H9 (cell line): ENCODE measurements at regions not wholly inside any gene's neighbourhood (a gene's known extent, or its start where the extent isn't known, plus 50 kb on each side); places are given as distances from the start of the nearest gene placed in this dataset.

Experiments used
- DNase-seq: peaks from one replicate; pipeline ENCODE4 v3.0.0-alpha.2; 2017
- H2AFZ ChIP-seq: one replicate; pipeline ENCODE4 v1.6.1; 2013; ENCODE audit warnings: mild to moderate bottlenecking, low read length, control low read depth, moderate library complexity
- H2AK5ac ChIP-seq: 2 replicates; pipeline ENCODE4 v1.6.1; 2013; ENCODE audit warnings: low read length, control low read depth, mixed read lengths; ENCODE audit not compliant: insufficient read length
- H2BK120ac ChIP-seq: one replicate; pipeline ENCODE4 v1.6.1; 2013; ENCODE audit warnings: low read depth, mild to moderate bottlenecking, low read length, control low read depth, inconsistent platforms; ENCODE audit not compliant: poor library complexity, severe bottlenecking
- H2BK12ac ChIP-seq: 2 replicates; pipeline ENCODE4 v1.6.1; 2013; ENCODE audit warnings: low read length, control low read depth, mixed read lengths, low read depth; ENCODE audit not compliant: insufficient read length
- H2BK15ac ChIP-seq: 2 replicates; pipeline ENCODE4 v1.6.1; 2013; ENCODE audit warnings: low read depth, low read length, control low read depth
- H2BK20ac ChIP-seq: one replicate; pipeline ENCODE4 v1.6.1; 2013; ENCODE audit warnings: low read depth, mild to moderate bottlenecking, low read length, control low read depth, inconsistent platforms; ENCODE audit not compliant: poor library complexity, severe bottlenecking
- H2BK5ac ChIP-seq: 2 replicates; pipeline ENCODE4 v1.6.1; 2013; ENCODE audit warnings: low read length, control low read depth, mixed read lengths; ENCODE audit not compliant: insufficient read length
- H3K14ac ChIP-seq: 2 replicates; pipeline ENCODE4 v1.6.1; 2013; ENCODE audit warnings: low read length, control low read depth; ENCODE audit not compliant: insufficient read depth
- H3K18ac ChIP-seq: 2 replicates; pipeline ENCODE4 v1.6.1; 2013; ENCODE audit warnings: low read depth, mild to moderate bottlenecking, mixed read lengths, low read length, control low read depth; ENCODE audit not compliant: insufficient read length
- H3K23ac ChIP-seq: 2 replicates; pipeline ENCODE4 v1.6.1; 2013; ENCODE audit warnings: low read length, control low read depth, mixed read lengths, low read depth; ENCODE audit not compliant: insufficient read length
- H3K23me2 ChIP-seq: 2 replicates; pipeline ENCODE4 v1.6.1; 2013; ENCODE audit warnings: low read depth, mild to moderate bottlenecking, mixed read lengths, low read length, control low read depth; ENCODE audit not compliant: insufficient read length, poor library complexity, severe bottlenecking
- H3K27ac ChIP-seq: 2 replicates; pipeline ENCODE4 v1.5.1; 2013; ENCODE audit warnings: low read length, control low read depth, mixed read lengths, low read depth; ENCODE audit not compliant: insufficient read length
- H3K27me3 ChIP-seq: 2 replicates; pipeline ENCODE4 v1.6.1; 2013; ENCODE audit warnings: low read length, control low read depth, inconsistent platforms; ENCODE audit not compliant: insufficient read depth
- H3K4ac ChIP-seq: 2 replicates; pipeline ENCODE4 v1.6.1; 2013; ENCODE audit warnings: low read depth, mild to moderate bottlenecking, control low read depth, inconsistent platforms, low read length, moderate library complexity
- H3K4me1 ChIP-seq: 2 replicates; pipeline ENCODE4 v1.6.1; 2013; ENCODE audit warnings: low read length, control low read depth, inconsistent platforms; ENCODE audit not compliant: insufficient read depth
- H3K4me2 ChIP-seq: 2 replicates; pipeline ENCODE4 v1.6.1; 2013; ENCODE audit warnings: low read length, control low read depth, mixed read lengths; ENCODE audit not compliant: insufficient read length, insufficient read depth
- H3K56ac ChIP-seq: 2 replicates; pipeline ENCODE4 v1.6.1; 2013; ENCODE audit warnings: low read depth, mild to moderate bottlenecking, mixed read lengths, low read length, control low read depth; ENCODE audit not compliant: insufficient read length
- H3K79me1 ChIP-seq: 2 replicates; pipeline ENCODE4 v1.6.1; 2013; ENCODE audit warnings: low read depth, mild to moderate bottlenecking, moderate library complexity, low read length, control low read depth, inconsistent platforms; ENCODE audit not compliant: insufficient read depth, poor library complexity, severe bottlenecking
- H3K79me2 ChIP-seq: 2 replicates; pipeline ENCODE4 v1.6.1; 2013; ENCODE audit warnings: low read length, control low read depth, inconsistent platforms; ENCODE audit not compliant: insufficient read depth
- H3K9ac ChIP-seq: 2 replicates; pipeline ENCODE4 v1.6.1; 2013; ENCODE audit warnings: low read length, control low read depth, mixed read lengths; ENCODE audit not compliant: insufficient read length; ENCODE audit errors: extremely low read depth
- H3K9me3 ChIP-seq: one replicate; pipeline ENCODE4 v1.6.1; 2013; ENCODE audit warnings: low read depth, low read length, inconsistent platforms; ENCODE audit not compliant: control insufficient read depth
- H3T11ph ChIP-seq: one replicate; pipeline ENCODE4 v1.6.1; 2013; ENCODE audit warnings: mild to moderate bottlenecking, low read length, control low read depth, inconsistent platforms
- H4K20me1 ChIP-seq: one replicate; pipeline ENCODE4 v1.6.1; 2013; ENCODE audit not compliant: control insufficient read depth, insufficient read length, insufficient read depth
- H4K5ac ChIP-seq: 2 replicates; pipeline ENCODE4 v1.6.1; 2013; ENCODE audit warnings: low read depth, mild to moderate bottlenecking, mixed read lengths, low read length, control low read depth; ENCODE audit not compliant: insufficient read length
- H4K8ac ChIP-seq: replicated peaks from 2 replicates; pipeline ENCODE4 v1.6.1; 2013; ENCODE audit warnings: low read length, control low read depth, mixed read lengths, low read depth; ENCODE audit not compliant: insufficient read length
- H4K91ac ChIP-seq: 2 replicates; pipeline ENCODE4 v1.6.1; 2013; ENCODE audit warnings: low read depth, mild to moderate bottlenecking, moderate library complexity, mixed read lengths, low read length, control low read depth; ENCODE audit not compliant: insufficient read length
- H3K27ac Mint-ChIP-seq, 3 experiments: 2 replicates in 2 of 3; 3 replicates in 1 of 3; pipeline ENCODE4 v1.8.0; 2020 to 2021; ENCODE audit warnings: mixed read lengths in 3 of 3, mild to moderate bottlenecking in 1 of 3, moderate library complexity in 1 of 3
- H3K27me3 Mint-ChIP-seq: 2 replicates; pipeline ENCODE4 v1.8.0; 2021; ENCODE audit warnings: low read depth, mild to moderate bottlenecking, moderate library complexity, mixed read lengths
- H3K36me3 Mint-ChIP-seq, 3 experiments: 2 replicates in 2 of 3; 3 replicates in 1 of 3; pipeline ENCODE4 v1.8.0; 2020 to 2021; ENCODE audit warnings: low read depth in 3 of 3, mixed read lengths in 3 of 3; ENCODE audit not compliant: insufficient read depth in 1 of 3
- H3K4me1 Mint-ChIP-seq, 2 experiments: 2 replicates each; pipeline ENCODE4 v1.8.0; 2020; ENCODE audit warnings: mixed read lengths in 2 of 2
- H3K4me3 Mint-ChIP-seq, 2 experiments: 2 replicates in 1 of 2; 3 replicates in 1 of 2; pipeline ENCODE4 v1.8.0; 2020 to 2021; ENCODE audit warnings: mild to moderate bottlenecking in 2 of 2, mixed read lengths in 2 of 2, moderate library complexity in 1 of 2
- H3K9me3 Mint-ChIP-seq, 2 experiments: 2 replicates in 1 of 2; 3 replicates in 1 of 2; pipeline ENCODE4 v1.8.0; 2020; ENCODE audit warnings: mild to moderate bottlenecking in 2 of 2, mixed read lengths in 2 of 2, moderate library complexity in 1 of 2
- WGBS: extraction: QIAGEN DNeasy Blood & Tissue Kit; methylation state at CpG from one replicate; pipeline ENCODE4 v1.1.7; 2013; ENCODE audit warnings: missing lambda C conversion rate, low lambda C conversion rate, mixed read lengths; ENCODE audit not compliant: insufficient read length; ENCODE audit errors: extremely low coverage; 5-methylcytosine and 5-hydroxymethylcytosine counted together
- TF ChIP-seq, protein P1 (sequence below): fragments of 200-600 bp; sonication (generic); conservative IDR thresholded peaks from 3 replicates; pipeline ENCODE4 v1.8.0; 2021; ENCODE audit warnings: antibody characterized with exemption, mild to moderate bottlenecking

DNA sequence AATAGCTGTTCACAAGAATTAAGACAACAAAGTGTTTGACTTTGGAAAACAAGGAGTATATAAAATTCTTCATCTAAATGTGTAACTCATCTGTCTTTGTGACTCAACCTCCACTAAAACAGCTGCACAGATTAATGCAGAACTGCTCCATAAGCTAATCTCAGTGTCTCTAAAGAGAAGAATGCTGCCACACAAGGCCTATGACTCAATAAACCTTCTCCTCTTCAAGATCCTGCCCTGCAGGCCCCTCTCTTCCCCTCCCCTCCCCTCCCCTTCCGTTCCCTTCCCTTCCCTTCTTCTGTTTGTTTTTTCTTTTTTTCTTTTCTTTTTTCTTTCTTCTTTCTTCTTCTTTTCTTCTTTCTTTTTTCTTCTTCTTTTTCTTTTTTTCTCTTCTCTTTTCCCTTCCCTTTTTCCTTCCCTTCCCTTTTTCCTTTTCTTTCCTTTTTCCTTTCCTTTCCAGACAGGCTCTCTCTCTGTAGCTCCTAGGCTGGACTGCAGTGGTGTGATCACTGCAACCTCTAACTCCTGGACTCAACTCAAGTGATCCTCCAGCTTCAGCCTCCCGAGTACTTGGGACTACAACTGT lies 1052.8 kb downstream of the BRINP3 start:
- no peak overlapping the region for H2AK5ac ChIP-seq
- TF ChIP-seq, protein P1, sequence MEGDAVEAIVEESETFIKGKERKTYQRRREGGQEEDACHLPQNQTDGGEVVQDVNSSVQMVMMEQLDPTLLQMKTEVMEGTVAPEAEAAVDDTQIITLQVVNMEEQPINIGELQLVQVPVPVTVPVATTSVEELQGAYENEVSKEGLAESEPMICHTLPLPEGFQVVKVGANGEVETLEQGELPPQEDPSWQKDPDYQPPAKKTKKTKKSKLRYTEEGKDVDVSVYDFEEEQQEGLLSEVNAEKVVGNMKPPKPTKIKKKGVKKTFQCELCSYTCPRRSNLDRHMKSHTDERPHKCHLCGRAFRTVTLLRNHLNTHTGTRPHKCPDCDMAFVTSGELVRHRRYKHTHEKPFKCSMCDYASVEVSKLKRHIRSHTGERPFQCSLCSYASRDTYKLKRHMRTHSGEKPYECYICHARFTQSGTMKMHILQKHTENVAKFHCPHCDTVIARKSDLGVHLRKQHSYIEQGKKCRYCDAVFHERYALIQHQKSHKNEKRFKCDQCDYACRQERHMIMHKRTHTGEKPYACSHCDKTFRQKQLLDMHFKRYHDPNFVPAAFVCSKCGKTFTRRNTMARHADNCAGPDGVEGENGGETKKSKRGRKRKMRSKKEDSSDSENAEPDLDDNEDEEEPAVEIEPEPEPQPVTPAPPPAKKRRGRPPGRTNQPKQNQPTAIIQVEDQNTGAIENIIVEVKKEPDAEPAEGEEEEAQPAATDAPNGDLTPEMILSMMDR: no peak

More for the DNA sequence above, 1052.8 kb downstream of the BRINP3 start:
- no peaks in the 10 kb centered on the region for H3K4me1 ChIP-seq
- no peak overlapping the region for H2BK20ac ChIP-seq
- H3K23ac ChIP-seq: no peak overlapping the region
- no peak overlapping the region for H4K91ac ChIP-seq
- no peaks in the 10 kb centered on the region for H3K9me3 Mint-ChIP-seq
- no peaks in the 10 kb centered on the region for H4K20me1 ChIP-seq
- H2BK12ac ChIP-seq: no peak overlapping the region
- no peaks in the 10 kb centered on the region for H3K79me2 ChIP-seq
- no CpG with 5 or more reads among the region's 2 CpGs for WGBS
- H3K18ac ChIP-seq: no peak overlapping the region
- no peak for DNase-seq
- no peaks in the 10 kb centered on the region for H3K23me2 ChIP-seq
- H3K79me1 ChIP-seq: no peaks in the 10 kb centered on the region
- H2BK15ac ChIP-seq: no peak overlapping the region
- peaks cover 0 to 5% (median 0%) of the 10 kb centered on the region in 3 experiments; a peak in 1 of 7 replicates for H3K36me3 Mint-ChIP-seq
- H3K4me3 Mint-ChIP-seq: no peak overlapping the region
- H3K4me1 Mint-ChIP-seq: no peaks in the 10 kb centered on the region
- H2BK120ac ChIP-seq: no peak overlapping the region
- H3T11ph ChIP-seq: no peak overlapping the region
- no peaks in the 10 kb centered on the region for H3K27me3 ChIP-seq
- no peaks in the 10 kb centered on the region for H3K9me3 ChIP-seq
- no peak overlapping the region for H3K9ac ChIP-seq
- H3K27me3 Mint-ChIP-seq: no peaks in the 10 kb centered on the region
- no peak overlapping the region for H3K56ac ChIP-seq
- no peak overlapping the region for H2AFZ ChIP-seq
- no peak overlapping the region for H3K27ac ChIP-seq
- H4K8ac ChIP-seq: no peak overlapping the region
- H3K4ac ChIP-seq: no peak overlapping the region
- H4K5ac ChIP-seq: no peak overlapping the region
- no peak overlapping the region for H2BK5ac ChIP-seq
- no peak overlapping the region for H3K14ac ChIP-seq
- H3K27ac Mint-ChIP-seq: no peak overlapping the region
- H3K4me2 ChIP-seq: no peak overlapping the region
